NB4 (cell line): ENCODE measurements at regions not wholly inside any gene's neighbourhood (a gene's known extent, or its start where the extent isn't known, plus 50 kb on each side); places are given as distances from the start of the nearest gene placed in this dataset.

Source experiments
- POLR2A ChIP-seq: IDR thresholded peaks from 2 replicates; pipeline ENCODE4 v1.6.1; 2011; ENCODE audit warnings: mild to moderate bottlenecking; ENCODE audit not compliant: insufficient read length; ENCODE audit errors: extremely low read depth
- TF ChIP-seq, protein P1 (sequence below): IDR thresholded peaks from one replicate; pipeline ENCODE4 v1.5.1; 2012; ENCODE audit warnings: low read depth, low read length

DNA sequence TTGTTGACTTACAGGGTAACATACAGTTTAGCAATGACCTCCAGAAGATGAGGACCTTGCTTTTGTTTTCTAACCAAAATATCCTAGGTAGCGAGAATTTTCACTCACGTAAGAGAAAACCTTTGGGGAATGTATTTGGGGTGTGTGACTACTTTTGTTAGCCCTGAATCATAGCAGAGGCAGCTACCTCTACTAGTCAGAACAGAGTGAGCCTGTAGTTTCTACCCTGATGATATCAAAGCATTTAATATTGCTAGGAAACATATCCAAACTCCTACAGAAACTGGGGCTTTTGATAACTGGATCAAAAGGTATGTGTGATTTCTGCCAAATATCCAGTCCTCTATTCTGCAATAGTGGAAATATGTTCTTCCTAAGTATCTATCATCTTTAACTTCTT is 462.6 kb upstream of the ZEB2 start:
- TF ChIP-seq, protein P1, sequence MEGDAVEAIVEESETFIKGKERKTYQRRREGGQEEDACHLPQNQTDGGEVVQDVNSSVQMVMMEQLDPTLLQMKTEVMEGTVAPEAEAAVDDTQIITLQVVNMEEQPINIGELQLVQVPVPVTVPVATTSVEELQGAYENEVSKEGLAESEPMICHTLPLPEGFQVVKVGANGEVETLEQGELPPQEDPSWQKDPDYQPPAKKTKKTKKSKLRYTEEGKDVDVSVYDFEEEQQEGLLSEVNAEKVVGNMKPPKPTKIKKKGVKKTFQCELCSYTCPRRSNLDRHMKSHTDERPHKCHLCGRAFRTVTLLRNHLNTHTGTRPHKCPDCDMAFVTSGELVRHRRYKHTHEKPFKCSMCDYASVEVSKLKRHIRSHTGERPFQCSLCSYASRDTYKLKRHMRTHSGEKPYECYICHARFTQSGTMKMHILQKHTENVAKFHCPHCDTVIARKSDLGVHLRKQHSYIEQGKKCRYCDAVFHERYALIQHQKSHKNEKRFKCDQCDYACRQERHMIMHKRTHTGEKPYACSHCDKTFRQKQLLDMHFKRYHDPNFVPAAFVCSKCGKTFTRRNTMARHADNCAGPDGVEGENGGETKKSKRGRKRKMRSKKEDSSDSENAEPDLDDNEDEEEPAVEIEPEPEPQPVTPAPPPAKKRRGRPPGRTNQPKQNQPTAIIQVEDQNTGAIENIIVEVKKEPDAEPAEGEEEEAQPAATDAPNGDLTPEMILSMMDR = no peak
- TF ChIP-seq POLR2A = no peak
